ENCODE measurements at regions not wholly inside any gene's neighbourhood (a gene's known extent, or its start where the extent isn't known, plus 50 kb on each side); places are given as distances from the start of the nearest gene placed in this dataset.

DNA sequence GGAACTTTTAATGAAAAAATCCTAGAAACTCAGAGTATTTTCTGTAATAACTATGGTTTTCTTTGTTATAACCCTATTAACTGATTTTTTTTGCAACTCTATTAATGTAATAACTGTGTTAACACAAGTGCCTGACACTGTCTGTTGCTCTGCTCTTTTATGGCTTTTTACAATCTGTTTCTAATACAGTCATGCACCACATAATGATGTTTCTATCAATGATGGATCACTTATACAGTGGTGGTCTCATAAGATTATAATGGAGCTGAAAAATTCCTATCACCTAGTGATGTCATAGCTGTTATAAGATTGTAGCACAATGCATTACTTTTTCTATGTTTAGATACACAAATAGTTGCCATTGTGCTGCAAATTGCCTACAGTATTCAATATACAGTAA, 123.1 kb upstream of the SV2C start:
- TF ChIP-seq, protein P1, sequence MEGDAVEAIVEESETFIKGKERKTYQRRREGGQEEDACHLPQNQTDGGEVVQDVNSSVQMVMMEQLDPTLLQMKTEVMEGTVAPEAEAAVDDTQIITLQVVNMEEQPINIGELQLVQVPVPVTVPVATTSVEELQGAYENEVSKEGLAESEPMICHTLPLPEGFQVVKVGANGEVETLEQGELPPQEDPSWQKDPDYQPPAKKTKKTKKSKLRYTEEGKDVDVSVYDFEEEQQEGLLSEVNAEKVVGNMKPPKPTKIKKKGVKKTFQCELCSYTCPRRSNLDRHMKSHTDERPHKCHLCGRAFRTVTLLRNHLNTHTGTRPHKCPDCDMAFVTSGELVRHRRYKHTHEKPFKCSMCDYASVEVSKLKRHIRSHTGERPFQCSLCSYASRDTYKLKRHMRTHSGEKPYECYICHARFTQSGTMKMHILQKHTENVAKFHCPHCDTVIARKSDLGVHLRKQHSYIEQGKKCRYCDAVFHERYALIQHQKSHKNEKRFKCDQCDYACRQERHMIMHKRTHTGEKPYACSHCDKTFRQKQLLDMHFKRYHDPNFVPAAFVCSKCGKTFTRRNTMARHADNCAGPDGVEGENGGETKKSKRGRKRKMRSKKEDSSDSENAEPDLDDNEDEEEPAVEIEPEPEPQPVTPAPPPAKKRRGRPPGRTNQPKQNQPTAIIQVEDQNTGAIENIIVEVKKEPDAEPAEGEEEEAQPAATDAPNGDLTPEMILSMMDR (IDR thresholded peaks at IDR 0.05) = no peak
- no peak for TF ChIP-seq POLR2A (IDR thresholded peaks at IDR 0.05)

Data from Peyer's patch (tissue), 4 donors.